Stimulated activated CD8-positive, alpha-beta memory T cell treated with anti-CD3 and anti-CD28 coated beads, Interleukin-2, amount 100 ng/mL, for 1 hour (primary cell): ENCODE measurements at regions not wholly inside any gene's neighbourhood (a gene's known extent, or its start where the extent isn't known, plus 50 kb on each side); places are given as distances from the start of the nearest gene placed in this dataset.

ENCODE experiments used
- DNase-seq, 2 donors: peaks; one replicate each; pipeline ENCODE4 v3.0.0-alpha.2; 2020; ENCODE audit warnings: low read depth in 2 of 2

GRCh38 chr17:17398188-17398942 is 78.4 kb upstream of the MED9 start:
- DNase-seq: no peak

GRCh38 chr17:17398943-17399926 is 77.6 kb upstream of the MED9 start:
- DNase-seq: no peak

- DNase-seq: no peak
Measured at GRCh38 chr17:17400070-17400469, 76.7 kb upstream of the MED9 start.

GRCh38 chr17:17400566-17401184 is 76.1 kb upstream of the MED9 start:
- DNase-seq: no peak

- no peak for DNase-seq
Measured at GRCh38 chr17:17401271-17401781, 75.5 kb upstream of the MED9 start.

GRCh38 chr17:17402558-17402957 is 74.2 kb upstream of the MED9 start:
- no peak for DNase-seq

- DNase-seq: no peak
Measured at GRCh38 chr17:17403065-17403464, 73.7 kb upstream of the MED9 start.

- DNase-seq: peak in 1 of 2 donors; percentile 25
Measured at GRCh38 chr17:17403899-17404576, 72.8 kb upstream of the MED9 start.

- no peak for DNase-seq
Measured at GRCh38 chr17:17405673-17406072, 71.1 kb upstream of the MED9 start.

GRCh38 chr17:17406225-17406624 is 70.6 kb upstream of the MED9 start:
- DNase-seq: no peak

- no peak for DNase-seq
Measured at GRCh38 chr17:17408236-17408794, 68.5 kb upstream of the MED9 start.

- no peak for DNase-seq
Measured at GRCh38 chr17:17410357-17410756, 66.4 kb upstream of the MED9 start.

GRCh38 chr17:17411692-17412091 is 65.1 kb upstream of the MED9 start:
- no peak for DNase-seq

GRCh38 chr17:17412326-17412725 is 64.5 kb upstream of the MED9 start:
- no peak for DNase-seq

GRCh38 chr17:17413215-17413792 is 63.5 kb upstream of the MED9 start:
- DNase-seq: no peak

- no peak for DNase-seq
Measured at GRCh38 chr17:17413821-17414220, 63.0 kb upstream of the MED9 start.

- DNase-seq: no peak
Measured at GRCh38 chr17:17414341-17414805, 62.4 kb upstream of the MED9 start.

- DNase-seq: no peak
Measured at GRCh38 chr17:17415006-17415405, 61.8 kb upstream of the MED9 start.

GRCh38 chr17:17416007-17416399 is 60.8 kb upstream of the MED9 start:
- DNase-seq: no peak
